ENCODE measurements at regions not wholly inside any gene's neighbourhood (a gene's known extent, or its start where the extent isn't known, plus 50 kb on each side); places are given as distances from the start of the nearest gene placed in this dataset.
"Not testable (repeated sequence)": the region's sequence is repeated elsewhere in the genome, so short reads cannot be mapped to it uniquely, and the experiment has no call there.

GRCh38 chr18:43341014-43341413, 63.7 kb upstream of the SYT4 start:
- DNase-seq: no peak
- peaks cover 3% of the 10 kb centered on the region for H3K9me3 Mint-ChIP-seq (ENCODE audit: unreplicated experiment)
- H3K4me1 Mint-ChIP-seq (ENCODE audit: low read depth, unreplicated experiment): peaks cover 7% of the 10 kb centered on the region
- TF ChIP-seq CTCF (IDR thresholded peaks at IDR 0.05; ENCODE audit: partially characterized antibody, unreplicated experiment): no peak
- H3K27me3 Mint-ChIP-seq (ENCODE audit: unreplicated experiment): peaks cover 1% of the 10 kb centered on the region
- no peak overlapping the region for H3K4me3 Mint-ChIP-seq (ENCODE audit: unreplicated experiment)
- H3K36me3 Mint-ChIP-seq (ENCODE audit: unreplicated experiment): peaks cover 6% of the 10 kb centered on the region
- no peak overlapping the region for H3K27ac Mint-ChIP-seq (ENCODE audit: unreplicated experiment)

GRCh38 chr18:43350176-43350575, 72.9 kb upstream of the SYT4 start:
- no peak for TF ChIP-seq CTCF (IDR thresholded peaks at IDR 0.05; ENCODE audit: partially characterized antibody, unreplicated experiment)
- peaks cover 1% of the 10 kb centered on the region for H3K9me3 Mint-ChIP-seq (ENCODE audit: unreplicated experiment)
- H3K4me3 Mint-ChIP-seq (ENCODE audit: unreplicated experiment): peak overlapping the region; percentile 14
- H3K27ac Mint-ChIP-seq (ENCODE audit: unreplicated experiment): peak overlapping the region; percentile 80
- peaks cover 3% of the 10 kb centered on the region for H3K27me3 Mint-ChIP-seq (ENCODE audit: unreplicated experiment)
- no peaks in the 10 kb centered on the region for H3K36me3 Mint-ChIP-seq (ENCODE audit: unreplicated experiment)
- H3K4me1 Mint-ChIP-seq (ENCODE audit: low read depth, unreplicated experiment): peaks cover 18% of the 10 kb centered on the region
- no peak for DNase-seq

GRCh38 chr18:43364535-43364934, 87.2 kb upstream of the SYT4 start:
- no peak overlapping the region for H3K27ac Mint-ChIP-seq (ENCODE audit: unreplicated experiment)

GRCh38 chr18:43367895-43368294, 90.6 kb upstream of the SYT4 start:
- Mint-ChIP-seq H3K4me1 (ENCODE audit: low read depth, unreplicated experiment) (no peaks in the 10 kb centered on the region), H3K36me3 (ENCODE audit: unreplicated experiment) (no peaks in the 10 kb centered on the region), H3K27me3 (ENCODE audit: unreplicated experiment) (no peaks in the 10 kb centered on the region), H3K9me3 (ENCODE audit: unreplicated experiment) (no peaks in the 10 kb centered on the region), H3K4me3 (ENCODE audit: unreplicated experiment) (no peak overlapping the region), H3K27ac (ENCODE audit: unreplicated experiment) (no peak overlapping the region)
- DNase-seq: no peak
- TF ChIP-seq CTCF (IDR thresholded peaks at IDR 0.05; ENCODE audit: partially characterized antibody, unreplicated experiment): no peak

More at GRCh38 chr18:43364535-43364934, 87.2 kb upstream of the SYT4 start:
- no peaks in the 10 kb centered on the region for H3K4me1 Mint-ChIP-seq (ENCODE audit: low read depth, unreplicated experiment)
- no peaks in the 10 kb centered on the region for H3K27me3 Mint-ChIP-seq (ENCODE audit: unreplicated experiment)
- TF ChIP-seq CTCF (IDR thresholded peaks at IDR 0.05; ENCODE audit: partially characterized antibody, unreplicated experiment): no peak
- H3K36me3 Mint-ChIP-seq (ENCODE audit: unreplicated experiment): no peaks in the 10 kb centered on the region
- H3K9me3 Mint-ChIP-seq (ENCODE audit: unreplicated experiment): no peaks in the 10 kb centered on the region
- no peak for DNase-seq
- H3K4me3 Mint-ChIP-seq (ENCODE audit: unreplicated experiment): no peak overlapping the region

GRCh38 chr18:43369311-43369710, 92.0 kb upstream of the SYT4 start:
- not testable (repeated sequence) for DNase-seq; H3K27me3 Mint-ChIP-seq (ENCODE audit: unreplicated experiment); H3K36me3 Mint-ChIP-seq (ENCODE audit: unreplicated experiment); H3K27ac Mint-ChIP-seq (ENCODE audit: unreplicated experiment); H3K4me3 Mint-ChIP-seq (ENCODE audit: unreplicated experiment); H3K4me1 Mint-ChIP-seq (ENCODE audit: low read depth, unreplicated experiment); H3K9me3 Mint-ChIP-seq (ENCODE audit: unreplicated experiment)

- Mint-ChIP-seq H3K36me3 (ENCODE audit: unreplicated experiment) (no peaks in the 10 kb centered on the region), H3K4me3 (ENCODE audit: unreplicated experiment) (no peak overlapping the region), H3K4me1 (ENCODE audit: low read depth, unreplicated experiment) (no peaks in the 10 kb centered on the region), H3K27ac (ENCODE audit: unreplicated experiment) (no peak overlapping the region), H3K9me3 (ENCODE audit: unreplicated experiment) (no peaks in the 10 kb centered on the region), H3K27me3 (ENCODE audit: unreplicated experiment) (no peaks in the 10 kb centered on the region)
- TF ChIP-seq CTCF (IDR thresholded peaks at IDR 0.05; ENCODE audit: partially characterized antibody, unreplicated experiment): no peak
- no peak for DNase-seq
Observed at GRCh38 chr18:43372773-43373172, 95.5 kb upstream of the SYT4 start.

All from glutamatergic neuron (in vitro differentiated cells).